Body of pancreas (tissue), 4 donors: ENCODE measurements at regions not wholly inside any gene's neighbourhood (a gene's known extent, or its start where the extent isn't known, plus 50 kb on each side); places are given as distances from the start of the nearest gene placed in this dataset.

Source experiments
- ATAC-seq: fragments of 150-250 bp; one replicate; pipeline ENCODE4 v1.9.1; 2016
- DNase-seq, 4 donors: peaks; one replicate each; pipeline ENCODE4 v3.0.0-alpha.2; 2019
- H3K27ac ChIP-seq, 4 donors: fragments of 200-600 bp; sonication (generic); 1 replicate in 3 of 4; 2 replicates in 1 of 4; pipeline versions ENCODE4 v1.5.1 to v1.6.1; 2016 to 2019; ENCODE audit warnings: mild to moderate bottlenecking in 1 of 4, mixed read lengths in 1 of 4, moderate library complexity in 1 of 4
- H3K27me3 ChIP-seq, 2 donors: fragments of 200-600 bp; sonication (generic); one replicate each; pipeline ENCODE4 v1.6.0; 2016; ENCODE audit warnings: mild to moderate bottlenecking in 1 of 2
- H3K36me3 ChIP-seq, 2 donors: fragments of 200-600 bp; sonication (generic); replicated peaks in 1 of 2; 2 replicates each; pipeline ENCODE4 v1.5.1; 2016; ENCODE audit warnings: low read depth in 2 of 2; ENCODE audit not compliant: insufficient read depth in 1 of 2
- H3K4me1 ChIP-seq: fragments of 200-600 bp; sonication (generic); one replicate; pipeline ENCODE4 v1.6.0; 2016
- H3K4me3 ChIP-seq, 2 donors: fragments of 200-600 bp; sonication (generic); 1 replicate in 1 of 2; 2 replicates in 1 of 2; pipeline ENCODE4 v1.5.1; 2016 to 2019
- H3K9me3 ChIP-seq, 3 donors: fragments of 200-600 bp; sonication (generic); 1 replicate in 2 of 3; 2 replicates in 1 of 3; pipeline ENCODE4 v1.5.1; 2016
- CTCF ChIP-seq, 7 experiments: fragments of 450-650 bp in 4 of 7; fragments of 200-600 bp in 3 of 7; sonication (generic) in 3 of 7; IDR thresholded peaks; one replicate each; pipeline ENCODE4 v1.5.1; 2016 to 2019; ENCODE audit warnings: antibody characterized with exemption in 7 of 7
- POLR2A ChIP-seq, 3 donors: fragments of 450-650 bp; IDR thresholded peaks; one replicate each; pipeline ENCODE4 v1.6.1; 2016; ENCODE audit warnings: antibody characterized with exemption in 3 of 3, mild to moderate bottlenecking in 2 of 3
- WGBS, 2 donors: methylation state at CpG; one replicate each; pipeline ENCODE4 v1.1.5; 2017; 5-methylcytosine and 5-hydroxymethylcytosine counted together
- intact Hi-C: fragments of 100-400 bp; cut with DNase I; formaldehyde crosslinking; loops from one replicate; pipeline ENCODE4 v1.15.1; 2023

GRCh38 chr3:65052101-65052500, 364.3 kb upstream of the ADAMTS9 start:
- Histone ChIP-seq H3K36me3 (no peaks in the 10 kb centered on the region), H3K9me3 (no peaks in the 10 kb centered on the region), H3K27me3 (no peaks in the 10 kb centered on the region), H3K4me1 (no peaks in the 10 kb centered on the region), H3K4me3 (no peak overlapping the region), H3K27ac (no peak overlapping the region)
- DNase-seq (no peak), ATAC-seq (no peak)
- 74 to 78% methylated on average over 1 of the region's 1 CpG for WGBS, 2 donors
- no peak for TF ChIP-seq POLR2A (IDR thresholded peaks at IDR 0.05)
- TF ChIP-seq CTCF (IDR thresholded peaks at IDR 0.05): no peak
- intact Hi-C loops: no loop called here

- H3K36me3 ChIP-seq: no peaks in the 10 kb centered on the region
- H3K4me3 ChIP-seq: no peak overlapping the region
- no peak overlapping the region for H3K27ac ChIP-seq
- DNase-seq: no peak
- H3K4me1 ChIP-seq: no peaks in the 10 kb centered on the region
- TF ChIP-seq POLR2A (IDR thresholded peaks at IDR 0.05) (no peak), CTCF (IDR thresholded peaks at IDR 0.05) (no peak)
- ATAC-seq: no peak
- intact Hi-C loops: no loop called here
- 86 to 100% methylated on average over 1 of the region's 1 CpG for WGBS, 2 donors
- no peaks in the 10 kb centered on the region for H3K27me3 ChIP-seq
- peaks cover 0 to 7% (median 0%) of the 10 kb centered on the region in 3 donors for H3K9me3 ChIP-seq
Observed at GRCh38 chr3:65048151-65048550, 360.4 kb upstream of the ADAMTS9 start.

- H3K4me3 ChIP-seq: no peak overlapping the region
- no peak for DNase-seq
- H3K4me1 ChIP-seq: no peaks in the 10 kb centered on the region
- no peak for ATAC-seq
- no peaks in the 10 kb centered on the region for H3K27me3 ChIP-seq
- intact Hi-C loops: no loop called here
- H3K27ac ChIP-seq: no peak overlapping the region
- no peaks in the 10 kb centered on the region for H3K36me3 ChIP-seq
- no peak for TF ChIP-seq POLR2A (IDR thresholded peaks at IDR 0.05)
- TF ChIP-seq CTCF (IDR thresholded peaks at IDR 0.05): no peak
- WGBS, 2 donors: 48 to 63% methylated on average over 1 of the region's 1 CpG
- peaks cover 0 to 7% (median 0%) of the 10 kb centered on the region in 3 donors for H3K9me3 ChIP-seq
Observed at GRCh38 chr3:65045138-65045537, 357.3 kb upstream of the ADAMTS9 start.

- no peak for DNase-seq
- ATAC-seq: no peak
- H3K27me3 ChIP-seq: no peaks in the 10 kb centered on the region
Observed at GRCh38 chr3:65044401-65044800, 356.6 kb upstream of the ADAMTS9 start.

More at GRCh38 chr3:65044401-65044800, 356.6 kb upstream of the ADAMTS9 start:
- H3K4me1 ChIP-seq: no peaks in the 10 kb centered on the region
- intact Hi-C loops: no loop called here
- 97% methylated on average over 6 of the region's 6 CpGs for WGBS, 2 donors
- no peak for TF ChIP-seq CTCF (IDR thresholded peaks at IDR 0.05)
- no peak for TF ChIP-seq POLR2A (IDR thresholded peaks at IDR 0.05)
- no peak overlapping the region for H3K4me3 ChIP-seq
- H3K36me3 ChIP-seq: no peaks in the 10 kb centered on the region
- H3K27ac ChIP-seq: no peak overlapping the region
- H3K9me3 ChIP-seq: peaks cover 0 to 7% (median 0%) of the 10 kb centered on the region in 3 donors
